AG10803 (cell line): ENCODE measurements at regions not wholly inside any gene's neighbourhood (a gene's known extent, or its start where the extent isn't known, plus 50 kb on each side); places are given as distances from the start of the nearest gene placed in this dataset.

Experiments used
- DNase-seq: peaks from one replicate; pipeline ENCODE4 v3.0.0; 2010; ENCODE audit warnings: low read depth
- H3K4me3 ChIP-seq: 2 replicates; pipeline ENCODE4 v1.5.1; 2011; ENCODE audit warnings: mild to moderate bottlenecking, low read length, control low read depth
- CTCF ChIP-seq: conservative IDR thresholded peaks from 2 replicates; pipeline ENCODE4 v1.5.1; 2011; ENCODE audit warnings: mild to moderate bottlenecking, low read length, control low read depth, inconsistent platforms

- no peak overlapping the region for H3K4me3 ChIP-seq
- no peak for TF ChIP-seq CTCF
- peak; percentile 30 for DNase-seq
Observed at GRCh38 chr20:4457566-4458543, 208.8 kb upstream of the ADRA1D start.

- DNase-seq, result no peak
- H3K4me3 ChIP-seq, result no peak overlapping the region
- no peak for TF ChIP-seq CTCF
Observed at GRCh38 chr20:4455996-4456395, 206.9 kb upstream of the ADRA1D start.

GRCh38 chr20:4455301-4455701 lies 206.2 kb upstream of the ADRA1D start:
- no peak for DNase-seq
- no peak for TF ChIP-seq CTCF
- H3K4me3 ChIP-seq, result no peak overlapping the region

GRCh38 chr20:4454111-4454510 lies 205.0 kb upstream of the ADRA1D start:
- no peak for TF ChIP-seq CTCF
- no peak for DNase-seq
- H3K4me3 ChIP-seq, result no peak overlapping the region

- no peak overlapping the region for H3K4me3 ChIP-seq
- no peak for TF ChIP-seq CTCF
- DNase-seq, result peak; percentile 13
Observed at GRCh38 chr20:4453359-4453758, 204.3 kb upstream of the ADRA1D start.

- TF ChIP-seq CTCF, result no peak
- DNase-seq, result no peak
- no peak overlapping the region for H3K4me3 ChIP-seq
Observed at GRCh38 chr20:4451487-4452081, 202.5 kb upstream of the ADRA1D start.
